GM12878 (cell line): ENCODE measurements at regions not wholly inside any gene's neighbourhood (a gene's known extent, or its start where the extent isn't known, plus 50 kb on each side); places are given as distances from the start of the nearest gene placed in this dataset.

ENCODE experiments used
- ATAC-seq: fragments of 200-7000 bp; cut with Tn5 transposase; 3 replicates; pipeline ENCODE4 v1.9.1; 2020; ENCODE audit warnings: mild to moderate bottlenecking, moderate library complexity
- BruUV-seq: library from RNA; stranded (reverse); fragments of 400-500 nt; replicated peaks from 2 replicates; lab custom pipeline; 2021; lab: Mats Ljungman, UMichigan
- CTCF ChIA-PET: fragments of 300-600 bp; sonication (Branson Sonifier 250); formaldehyde crosslinking; extraction: SDS; loops from one replicate; lab custom pipeline; 2021; ENCODE audit warnings: inconsistent platforms; lab: Yijun Ruan, JAX
- POLR2A ChIA-PET: fragments of 350-600 bp; formaldehyde crosslinking; extraction: SDS; loops from one replicate; lab custom pipeline; 2021; ENCODE audit warnings: inconsistent platforms; lab: Charles Lee
- RAD21 ChIA-PET: fragments of 300-600 bp; sonication (Branson Sonifier 250); formaldehyde crosslinking; loops from one replicate; lab custom pipeline; 2023; ENCODE audit warnings: antibody characterized with exemption; ENCODE audit not compliant: unreplicated experiment; lab: Charles Lee
- SMC1A ChIA-PET: fragments of 300-600 bp; sonication (Branson Sonifier 250); formaldehyde crosslinking; loops from one replicate; lab custom pipeline; 2023; ENCODE audit not compliant: unreplicated experiment, uncharacterized antibody; lab: Charles Lee
- DNase-seq: peaks from one replicate; pipeline ENCODE4 v3.0.0-alpha.2; 2011; ENCODE audit warnings: low read depth, low spot score
- FAIRE-seq: peaks from 3 replicates; lab custom pipeline; 2011; peaks lifted over from hg19 to GRCh38; lab: Jason Lieb, UNC
- H2AFZ ChIP-seq: 2 replicates; pipeline ENCODE4 v1.6.0; 2011; ENCODE audit warnings: low read depth, low read length, control low read depth; ENCODE audit not compliant: control insufficient read depth
- H3K27ac ChIP-seq: 2 replicates; pipeline ENCODE4 v1.5.1; 2011; ENCODE audit warnings: control low read depth; ENCODE audit not compliant: control insufficient read depth, insufficient read depth
- H3K27me3 ChIP-seq, 2 experiments: replicated peaks in 1 of 2; 2 replicates each; pipeline versions ENCODE4 v1.6.0 to v1.6.1; 2011; ENCODE audit warnings: low read length in 1 of 2; ENCODE audit not compliant: control insufficient read depth in 2 of 2, insufficient read depth in 2 of 2
- H3K36me3 ChIP-seq, 2 experiments: 2 replicates each; pipeline ENCODE4 v1.5.1; 2011; ENCODE audit warnings: low read length in 1 of 2; ENCODE audit not compliant: control insufficient read depth in 2 of 2, insufficient read depth in 2 of 2
- H3K4me1 ChIP-seq: 2 replicates; pipeline ENCODE4 v1.6.1; 2011; ENCODE audit warnings: mild to moderate bottlenecking, low read length, moderate library complexity, mixed read lengths; ENCODE audit not compliant: control insufficient read depth, insufficient read depth
- H3K4me2 ChIP-seq: 2 replicates; pipeline ENCODE4 v1.6.0; 2011; ENCODE audit warnings: control low read depth; ENCODE audit not compliant: control insufficient read depth, insufficient read depth
- H3K4me3 ChIP-seq: fragments of 200-600 bp; sonication (generic); 2 replicates; pipeline ENCODE4 v1.5.1; 2016
- H3K79me2 ChIP-seq: 2 replicates; pipeline ENCODE4 v1.6.0; 2011; ENCODE audit warnings: low read length; ENCODE audit not compliant: control insufficient read depth, insufficient read depth
- H3K9ac ChIP-seq: 2 replicates; pipeline ENCODE4 v1.8.0; 2011; ENCODE audit warnings: low read length, control low read depth, mixed read lengths; ENCODE audit not compliant: control insufficient read depth, insufficient read depth
- H3K9me3 ChIP-seq: replicated peaks from 3 replicates; pipeline ENCODE4 v1.5.1; 2011; ENCODE audit warnings: mild to moderate bottlenecking, low read length; ENCODE audit not compliant: control insufficient read depth, insufficient read depth
- H4K20me1 ChIP-seq: 2 replicates; pipeline ENCODE4 v1.6.0; 2011; ENCODE audit not compliant: control insufficient read depth, insufficient read depth
- CBFB ChIP-seq: IDR thresholded peaks from 2 replicates; pipeline ENCODE4 v1.6.1; 2016; ENCODE audit warnings: antibody characterized with exemption, low read depth
- MYB ChIP-seq: fragments of 150-350 bp; IDR thresholded peaks from 2 replicates; pipeline ENCODE4 v1.6.1; 2014; ENCODE audit warnings: mild to moderate bottlenecking, low read depth, low read length, borderline replicate concordance
- PRDM15 ChIP-seq: fragments of 450-650 bp; formaldehyde crosslinking; IDR thresholded peaks from 2 replicates; pipeline ENCODE4 v1.4.0; 2020; ENCODE audit warnings: mild to moderate bottlenecking, moderate library complexity
- SMAD5 ChIP-seq: IDR thresholded peaks from 2 replicates; pipeline ENCODE4 v1.6.1; 2016; ENCODE audit warnings: antibody characterized with exemption, low read depth
- STAT1 ChIP-seq: fragments of 450-650 bp; conservative IDR thresholded peaks from 2 replicates; pipeline ENCODE4 v1.6.1; 2014; ENCODE audit warnings: antibody characterized with exemption, mild to moderate bottlenecking
- TARDBP ChIP-seq: IDR thresholded peaks from 2 replicates; pipeline ENCODE4 v1.6.1; 2016; ENCODE audit warnings: borderline replicate concordance
- ZNF687 ChIP-seq: fragments of 450-650 bp; IDR thresholded peaks from 2 replicates; pipeline ENCODE4 v1.6.1; 2017; ENCODE audit warnings: mild to moderate bottlenecking, moderate library complexity
- in situ Hi-C: fragments of 300-500 bp; cut with MboI; formaldehyde crosslinking; loops from 9 replicates; pipeline ENCODE4 v1.14.3; 2018; ENCODE audit warnings: mixed read lengths
- intact Hi-C: fragments of 100-400 bp; cut with micrococcal nuclease; formaldehyde crosslinking; loops from one replicate; pipeline ENCODE4 v1.14.2; 2022; ENCODE audit not compliant: unreplicated experiment

GRCh38 chr5:124132843-124133242 is 613.6 kb downstream of the ZNF608 start:
- intact Hi-C loops (no loop called here), in situ Hi-C loops (no loop called here)
- Histone ChIP-seq H4K20me1 (no peaks in the 10 kb centered on the region), H3K9ac (no peak overlapping the region), H3K79me2 (no peaks in the 10 kb centered on the region), H3K4me3 (no peak overlapping the region), H3K9me3 (no peaks in the 10 kb centered on the region), H2AFZ (no peak overlapping the region), H3K27ac (no peak overlapping the region), H3K4me1 (no peaks in the 10 kb centered on the region), H3K36me3 (no peaks in the 10 kb centered on the region), H3K4me2 (no peak overlapping the region), H3K27me3 (no peaks in the 10 kb centered on the region)
- TF ChIP-seq PRDM15 (no peak), STAT1 (no peak), TARDBP (no peak), MYB (no peak), SMAD5 (no peak), CBFB (no peak), ZNF687 (no peak)
- ATAC-seq: no peak
- POLR2A ChIA-PET: no interaction called here
- FAIRE-seq: no peak
- RAD21 ChIA-PET: interaction anchor here (0.7 kb wide), 1 partner anchor 21 kb away, joined by 3 read pairs; no protein-coding TSS in a partner anchor
- CTCF ChIA-PET: no interaction called here
- BruUV-seq: no TSS peak
- SMC1A ChIA-PET: no interaction called here
- DNase-seq: no peak
